Suprapubic skin (tissue), 4 donors: ENCODE measurements at regions not wholly inside any gene's neighbourhood (a gene's known extent, or its start where the extent isn't known, plus 50 kb on each side); places are given as distances from the start of the nearest gene placed in this dataset.

Experiments
- EP300 ChIP-seq: sonication (generic); formaldehyde crosslinking; IDR thresholded peaks from one replicate; pipeline ENCODE4 v1.6.1; 2017; ENCODE audit warnings: antibody characterized with exemption
- POLR2A ChIP-seq, 2 donors: fragments of 450-650 bp; IDR thresholded peaks; one replicate each; pipeline ENCODE4 v1.6.1; 2017; ENCODE audit warnings: antibody characterized with exemption in 2 of 2, mild to moderate bottlenecking in 2 of 2, moderate library complexity in 2 of 2
- POLR2AphosphoS5 ChIP-seq, 3 donors: sonication (generic); formaldehyde crosslinking; IDR thresholded peaks; one replicate each; pipeline ENCODE4 v1.6.1; 2017; ENCODE audit warnings: antibody characterized with exemption in 3 of 3

- TF ChIP-seq EP300 (no peak), POLR2A (IDR thresholded peaks at IDR 0.05) (no peak), POLR2AphosphoS5 (IDR thresholded peaks at IDR 0.05) (no peak)
These were observed 209.9 kb downstream of the PARM1 start for GRCh38 chr4:75142850-75143249.
